SU-DHL-6 (cell line): ENCODE measurements at regions not wholly inside any gene's neighbourhood (a gene's known extent, or its start where the extent isn't known, plus 50 kb on each side); places are given as distances from the start of the nearest gene placed in this dataset.

Experiments
- EZH2phosphoT487 ChIP-seq: fragments of 200-600 bp; sonication (generic), shearing (Covaris generic); conservative IDR thresholded peaks from 2 replicates; pipeline ENCODE4 v1.6.1; 2018; ENCODE audit warnings: mild to moderate bottlenecking, antibody characterized with exemption, low read length, moderate library complexity, mixed read lengths
- TF ChIP-seq, protein P1 (sequence below): fragments of 200-600 bp; sonication (generic); IDR thresholded peaks from one replicate; pipeline ENCODE4 v1.5.1; 2017; ENCODE audit warnings: antibody characterized with exemption, mild to moderate bottlenecking, low read length, moderate library complexity; ENCODE audit not compliant: insufficient read depth, poor library complexity, severe bottlenecking

DNA sequence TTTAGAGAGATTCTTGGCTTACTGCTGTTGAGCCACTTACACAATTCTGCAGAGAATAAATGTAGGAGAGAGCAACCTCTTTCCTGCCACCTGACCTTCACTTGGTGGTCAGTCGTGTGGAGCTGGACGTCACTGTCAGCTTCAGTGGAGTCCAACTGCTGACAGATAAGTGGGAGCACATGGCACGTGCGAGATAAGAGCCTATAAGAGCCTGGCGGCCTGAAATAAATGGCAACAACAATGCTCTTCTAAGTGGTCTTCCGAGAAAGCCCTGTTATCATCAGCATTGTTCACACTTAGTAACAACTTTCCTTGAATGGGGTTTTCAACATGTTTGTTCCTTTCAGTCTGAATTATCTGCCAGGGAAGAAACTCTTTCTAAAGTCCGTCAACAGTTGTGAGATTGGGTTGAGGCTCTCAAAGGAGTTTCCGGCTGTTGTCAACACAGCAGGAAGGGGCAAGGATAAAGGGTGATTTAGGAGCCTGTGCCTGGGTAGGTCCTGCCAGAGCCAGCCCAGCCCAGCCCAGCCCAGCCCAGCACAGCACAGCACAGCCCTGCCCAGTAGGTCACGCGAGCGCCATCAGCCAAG lies 57.2 kb upstream of the RUNX1 start:
- TF ChIP-seq, protein P1, sequence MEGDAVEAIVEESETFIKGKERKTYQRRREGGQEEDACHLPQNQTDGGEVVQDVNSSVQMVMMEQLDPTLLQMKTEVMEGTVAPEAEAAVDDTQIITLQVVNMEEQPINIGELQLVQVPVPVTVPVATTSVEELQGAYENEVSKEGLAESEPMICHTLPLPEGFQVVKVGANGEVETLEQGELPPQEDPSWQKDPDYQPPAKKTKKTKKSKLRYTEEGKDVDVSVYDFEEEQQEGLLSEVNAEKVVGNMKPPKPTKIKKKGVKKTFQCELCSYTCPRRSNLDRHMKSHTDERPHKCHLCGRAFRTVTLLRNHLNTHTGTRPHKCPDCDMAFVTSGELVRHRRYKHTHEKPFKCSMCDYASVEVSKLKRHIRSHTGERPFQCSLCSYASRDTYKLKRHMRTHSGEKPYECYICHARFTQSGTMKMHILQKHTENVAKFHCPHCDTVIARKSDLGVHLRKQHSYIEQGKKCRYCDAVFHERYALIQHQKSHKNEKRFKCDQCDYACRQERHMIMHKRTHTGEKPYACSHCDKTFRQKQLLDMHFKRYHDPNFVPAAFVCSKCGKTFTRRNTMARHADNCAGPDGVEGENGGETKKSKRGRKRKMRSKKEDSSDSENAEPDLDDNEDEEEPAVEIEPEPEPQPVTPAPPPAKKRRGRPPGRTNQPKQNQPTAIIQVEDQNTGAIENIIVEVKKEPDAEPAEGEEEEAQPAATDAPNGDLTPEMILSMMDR, result no peak
- TF ChIP-seq EZH2phosphoT487, result no peak
